Brain microvascular endothelial cell (primary cell): ENCODE measurements at regions not wholly inside any gene's neighbourhood (a gene's known extent, or its start where the extent isn't known, plus 50 kb on each side); places are given as distances from the start of the nearest gene placed in this dataset.

Experiments
- DNase-seq: peaks from one replicate; pipeline ENCODE4 v3.0.0-alpha.2; 2020
- H3K27ac ChIP-seq: fragments of 250-450 bp; sonication (Bioruptor Pico); 2 replicates; pipeline ENCODE4 v1.5.1; 2020; ENCODE audit warnings: mild to moderate bottlenecking, moderate library complexity
- H3K27me3 ChIP-seq: fragments of 250-450 bp; sonication (Bioruptor Pico); replicated peaks from 2 replicates; pipeline ENCODE4 v1.5.1; 2020; ENCODE audit warnings: mild to moderate bottlenecking
- H3K36me3 ChIP-seq: fragments of 250-450 bp; sonication (Bioruptor Pico); replicated peaks from 2 replicates; pipeline ENCODE4 v1.5.1; 2020; ENCODE audit warnings: mild to moderate bottlenecking
- H3K4me3 ChIP-seq: 2 replicates; pipeline ENCODE4 v1.5.1; 2011; ENCODE audit warnings: low read depth, mild to moderate bottlenecking, control low read depth, low read length, moderate library complexity
- in situ Hi-C: cut with HindIII; loops from 2 replicates; pipeline ENCODE4 v1.10.0; 2017; ENCODE audit warnings: low sequenced_read_pairs, low pct_ligation_motif_present
- TF ChIP-seq, protein P1 (sequence below): IDR thresholded peaks from 2 replicates; pipeline ENCODE4 v1.5.1; 2011; ENCODE audit warnings: low read depth, mild to moderate bottlenecking, moderate library complexity, low read length, control low read depth, inconsistent platforms; ENCODE audit errors: missing control alignments

DNA sequence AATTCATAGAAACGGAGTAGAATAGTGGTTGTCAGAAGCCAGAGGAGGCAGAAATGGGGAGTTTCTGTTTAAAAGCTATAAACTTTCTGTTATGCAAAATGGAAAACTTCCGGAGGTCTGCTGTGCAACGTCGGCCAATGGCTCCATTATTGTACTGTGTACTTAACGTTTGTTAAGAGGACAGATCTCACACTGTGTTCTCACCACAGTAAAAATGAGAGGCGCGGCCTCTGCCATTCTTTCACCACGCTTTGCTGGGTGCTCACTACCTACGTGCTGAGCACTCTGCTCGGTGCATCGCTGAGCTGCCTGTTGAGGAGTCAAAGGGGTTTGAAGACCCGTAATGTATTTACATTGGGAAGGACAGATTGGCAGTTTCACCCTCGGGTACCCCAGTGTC is 218.8 kb upstream of the B3GAT1 start:
- no peaks in the 10 kb centered on the region for H3K27me3 ChIP-seq
- in situ Hi-C loops, result no loop called here
- no peaks in the 10 kb centered on the region for H3K36me3 ChIP-seq
- TF ChIP-seq, protein P1, sequence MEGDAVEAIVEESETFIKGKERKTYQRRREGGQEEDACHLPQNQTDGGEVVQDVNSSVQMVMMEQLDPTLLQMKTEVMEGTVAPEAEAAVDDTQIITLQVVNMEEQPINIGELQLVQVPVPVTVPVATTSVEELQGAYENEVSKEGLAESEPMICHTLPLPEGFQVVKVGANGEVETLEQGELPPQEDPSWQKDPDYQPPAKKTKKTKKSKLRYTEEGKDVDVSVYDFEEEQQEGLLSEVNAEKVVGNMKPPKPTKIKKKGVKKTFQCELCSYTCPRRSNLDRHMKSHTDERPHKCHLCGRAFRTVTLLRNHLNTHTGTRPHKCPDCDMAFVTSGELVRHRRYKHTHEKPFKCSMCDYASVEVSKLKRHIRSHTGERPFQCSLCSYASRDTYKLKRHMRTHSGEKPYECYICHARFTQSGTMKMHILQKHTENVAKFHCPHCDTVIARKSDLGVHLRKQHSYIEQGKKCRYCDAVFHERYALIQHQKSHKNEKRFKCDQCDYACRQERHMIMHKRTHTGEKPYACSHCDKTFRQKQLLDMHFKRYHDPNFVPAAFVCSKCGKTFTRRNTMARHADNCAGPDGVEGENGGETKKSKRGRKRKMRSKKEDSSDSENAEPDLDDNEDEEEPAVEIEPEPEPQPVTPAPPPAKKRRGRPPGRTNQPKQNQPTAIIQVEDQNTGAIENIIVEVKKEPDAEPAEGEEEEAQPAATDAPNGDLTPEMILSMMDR, result no peak
- no peak overlapping the region for H3K27ac ChIP-seq
- no peak for DNase-seq
- H3K4me3 ChIP-seq, result no peak overlapping the region

DNA sequence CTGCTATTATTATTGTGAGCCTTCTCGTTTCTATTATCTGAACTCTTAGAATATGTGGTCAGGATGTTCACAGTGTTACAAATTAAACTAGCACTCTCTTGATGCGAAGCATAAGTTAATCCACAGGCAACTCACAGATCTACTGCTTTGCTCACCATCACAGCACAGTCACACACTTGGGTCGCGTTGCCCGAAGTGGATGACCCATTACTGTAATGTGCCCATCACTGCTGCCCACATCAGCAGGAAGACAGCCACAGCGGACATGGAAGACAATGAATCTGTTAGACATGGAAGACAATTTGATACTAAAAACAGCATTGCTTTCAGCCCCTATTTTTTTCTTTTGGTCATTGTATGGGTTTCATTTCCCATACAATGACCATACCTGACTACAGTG is 216.4 kb upstream of the B3GAT1 start:
- TF ChIP-seq, protein P1, result no peak
- in situ Hi-C loops, result no loop called here
- Histone ChIP-seq H3K27ac (no peak overlapping the region), H3K4me3 (no peak overlapping the region), H3K36me3 (no peaks in the 10 kb centered on the region), H3K27me3 (no peaks in the 10 kb centered on the region)
- DNase-seq, result no peak

DNA sequence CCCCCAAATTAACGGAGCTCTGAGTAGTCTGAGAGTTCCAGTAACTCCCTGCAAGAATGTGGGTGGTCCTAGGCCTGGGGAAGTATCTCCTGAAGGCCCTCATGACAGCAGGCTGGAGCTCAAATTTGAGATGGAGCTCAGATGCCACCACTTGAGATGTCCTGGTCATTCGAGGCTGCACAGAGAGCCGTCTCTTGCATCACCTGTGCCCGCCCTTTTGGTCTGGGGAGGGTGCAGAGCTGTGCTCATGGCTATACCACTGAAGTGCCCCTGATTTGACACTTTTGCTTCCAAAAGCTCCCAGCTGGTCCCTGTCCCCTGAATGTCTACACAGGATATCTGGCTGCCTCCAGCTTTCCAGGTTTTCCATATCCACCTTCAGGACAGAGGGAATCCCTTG is 214.0 kb upstream of the B3GAT1 start:
- TF ChIP-seq, protein P1, result no peak
- DNase-seq, result no peak
- Histone ChIP-seq H3K27ac (no peak overlapping the region), H3K27me3 (no peaks in the 10 kb centered on the region), H3K36me3 (no peaks in the 10 kb centered on the region), H3K4me3 (no peak overlapping the region)
- in situ Hi-C loops, result no loop called here

DNA sequence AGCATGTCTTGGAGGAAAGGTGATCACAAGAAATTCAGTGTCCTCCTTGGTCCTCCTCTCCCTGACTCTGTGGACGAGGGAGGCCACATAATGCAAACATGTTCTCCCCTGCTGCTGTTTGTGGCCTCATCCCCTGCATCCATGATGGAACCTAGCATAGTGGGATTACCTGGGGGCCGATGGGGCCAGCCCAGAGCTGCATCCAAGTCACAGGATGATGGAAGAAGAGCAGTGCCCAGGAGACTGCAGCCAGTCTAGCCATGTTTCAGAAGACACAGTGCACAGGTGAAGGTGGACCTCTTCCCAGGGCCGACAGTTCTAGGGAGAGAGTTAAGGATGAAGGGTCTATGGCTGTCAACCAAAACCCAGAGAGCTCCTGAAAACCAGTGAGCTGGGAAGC is 213.6 kb upstream of the B3GAT1 start:
- TF ChIP-seq, protein P1, result no peak
- no peak overlapping the region for H3K4me3 ChIP-seq

DNA sequence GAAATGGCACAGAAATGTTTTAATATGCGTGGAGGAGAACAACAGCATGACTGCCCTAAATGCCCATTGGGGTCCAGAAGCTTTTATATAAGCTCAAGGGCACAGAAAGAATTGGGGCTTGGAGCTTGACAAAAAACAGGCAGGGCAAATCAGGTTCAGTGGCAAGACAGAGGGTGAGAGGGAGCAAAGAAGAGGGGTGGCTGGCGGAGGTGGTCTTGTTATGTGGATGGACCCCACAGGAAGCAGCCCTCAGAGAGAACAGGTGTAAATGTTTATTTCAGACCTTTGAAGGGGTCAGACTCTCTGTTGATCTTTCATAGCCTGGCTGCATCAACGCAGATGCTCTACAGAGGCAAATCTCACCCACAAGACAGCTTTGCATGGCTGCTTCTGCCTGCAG is 213.1 kb upstream of the B3GAT1 start:
- Histone ChIP-seq H3K4me3 (no peak overlapping the region), H3K27me3 (no peaks in the 10 kb centered on the region), H3K36me3 (no peaks in the 10 kb centered on the region), H3K27ac (no peak overlapping the region)
- TF ChIP-seq, protein P1, result no peak
- DNase-seq, result no peak
- in situ Hi-C loops, result no loop called here

More for the DNA sequence above, 213.6 kb upstream of the B3GAT1 start:
- no peak for DNase-seq
- Histone ChIP-seq H3K27me3 (no peaks in the 10 kb centered on the region), H3K36me3 (no peaks in the 10 kb centered on the region), H3K27ac (no peak overlapping the region)
- in situ Hi-C loops, result no loop called here

DNA sequence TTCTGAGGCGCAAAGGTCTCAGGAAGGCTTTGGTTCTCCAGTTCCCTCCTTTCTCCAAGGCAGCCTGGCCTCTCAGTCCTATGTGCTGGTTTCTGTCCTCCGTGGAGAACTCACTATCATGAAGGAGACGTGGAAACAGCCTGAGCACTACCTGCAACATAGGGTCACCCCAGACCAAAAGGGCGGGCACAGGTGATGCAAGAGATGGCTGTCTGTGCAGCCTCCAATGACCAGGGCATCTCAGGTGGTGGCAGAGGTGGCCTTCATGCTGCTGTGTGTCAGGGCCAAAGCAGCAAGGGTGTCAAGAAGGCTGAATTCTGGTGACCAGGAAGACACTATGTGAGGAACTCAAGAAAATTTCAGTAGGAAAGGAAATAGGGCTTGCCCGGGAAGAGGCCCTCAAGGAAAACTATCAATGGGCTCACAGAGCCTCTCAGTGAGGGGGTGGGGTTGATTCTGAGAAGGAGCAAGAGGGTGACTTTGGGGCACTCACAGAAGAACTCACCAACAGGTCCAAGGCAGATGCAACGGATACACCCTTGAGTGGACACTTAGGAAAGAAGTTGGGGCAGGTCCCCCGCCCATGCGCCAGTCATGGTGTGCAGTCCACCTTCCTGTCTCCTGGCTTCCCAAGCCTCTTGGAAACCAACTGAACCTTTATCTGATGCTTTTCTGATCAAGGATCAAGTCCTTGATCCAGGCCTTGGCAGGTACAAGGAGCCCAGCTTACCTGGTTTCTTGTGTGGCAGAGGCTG is 212.3 kb upstream of the B3GAT1 start:
- Histone ChIP-seq H3K36me3 (no peaks in the 10 kb centered on the region), H3K27me3 (no peaks in the 10 kb centered on the region), H3K4me3 (no peak overlapping the region), H3K27ac (no peak overlapping the region)
- DNase-seq, result no peak
- TF ChIP-seq, protein P1, result no peak
- in situ Hi-C loops, result no loop called here
